CD4-positive, alpha-beta T cell treated with Interleukin-17A for 1 hour (primary cell): ENCODE measurements at regions not wholly inside any gene's neighbourhood (a gene's known extent, or its start where the extent isn't known, plus 50 kb on each side); places are given as distances from the start of the nearest gene placed in this dataset.

Source experiments
- DNase-seq: peaks from one replicate; pipeline ENCODE4 v3.0.0-alpha.2; 2020

- no peak for DNase-seq
These were observed 92.3 kb downstream of the GYPC start for GRCh38 chr2:126748188-126748760.

- DNase-seq: no peak
These were observed 93.1 kb downstream of the GYPC start for GRCh38 chr2:126748929-126749518.

- DNase-seq: peak; percentile 14
These were observed 93.6 kb downstream of the GYPC start for GRCh38 chr2:126749537-126749936.

DNA sequence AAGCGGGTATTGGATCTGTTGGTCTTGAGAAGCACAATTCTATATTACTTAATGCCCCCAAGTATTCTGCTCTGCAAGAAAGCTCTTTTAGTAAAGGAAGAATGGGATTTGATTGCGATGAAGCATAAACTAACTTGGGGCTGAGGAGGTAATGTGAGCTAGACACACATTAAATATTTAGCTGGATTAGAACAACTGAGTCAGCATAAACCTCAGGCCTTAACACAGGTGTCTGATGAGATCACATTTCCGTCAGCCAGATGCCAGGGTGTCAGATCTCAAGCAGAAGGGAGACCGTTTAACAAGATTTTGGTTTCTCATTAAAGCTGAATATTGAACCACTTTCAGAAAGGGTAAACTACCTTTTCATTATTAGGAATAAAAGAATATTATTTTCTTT, 94.5 kb downstream of the GYPC start:
- DNase-seq: no peak

GRCh38 chr2:126751477-126751876, 95.5 kb downstream of the GYPC start:
- DNase-seq: no peak

GRCh38 chr2:126752876-126753275, 96.9 kb downstream of the GYPC start:
- no peak for DNase-seq

- no peak for DNase-seq
These were observed 97.7 kb downstream of the GYPC start for GRCh38 chr2:126753501-126754212.

DNA sequence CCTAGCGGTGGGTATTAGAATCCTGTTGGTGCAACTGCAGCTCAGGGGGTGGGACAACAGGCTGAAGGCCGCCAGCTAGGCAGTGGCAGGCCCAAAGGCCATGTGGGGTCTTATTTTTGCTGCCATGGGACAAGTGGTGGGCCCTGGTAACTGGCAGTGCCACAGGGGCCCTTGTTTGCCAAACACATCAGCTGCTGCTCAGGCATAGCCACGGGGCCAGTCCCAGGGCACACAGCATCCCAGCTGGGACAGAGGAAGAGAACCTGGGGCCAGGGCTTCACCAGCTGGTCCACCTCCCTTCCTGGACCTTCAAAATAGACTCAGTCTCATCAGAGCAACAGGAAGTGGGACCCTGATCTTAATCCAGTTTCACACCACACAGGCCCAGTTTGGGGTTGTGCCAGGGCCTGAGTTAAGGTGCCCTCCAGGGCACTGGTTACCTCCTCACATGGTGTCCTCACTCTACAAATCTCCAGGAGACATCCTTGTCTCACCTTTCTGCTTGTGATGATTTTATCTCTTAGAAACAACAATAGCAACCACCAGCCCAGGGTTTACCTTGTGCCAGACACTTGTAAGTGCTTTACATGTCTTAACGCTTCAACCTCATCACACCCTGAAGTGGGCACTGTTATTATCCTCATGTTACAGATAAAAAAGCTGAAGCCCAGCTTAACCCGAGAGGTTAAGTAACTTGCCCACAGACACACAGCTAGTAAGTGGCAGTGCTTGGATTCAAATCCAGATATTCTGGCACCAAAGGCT, 98.5 kb downstream of the GYPC start:
- no peak for DNase-seq

GRCh38 chr2:126756125-126756524, 100.2 kb downstream of the GYPC start:
- DNase-seq: no peak

DNA sequence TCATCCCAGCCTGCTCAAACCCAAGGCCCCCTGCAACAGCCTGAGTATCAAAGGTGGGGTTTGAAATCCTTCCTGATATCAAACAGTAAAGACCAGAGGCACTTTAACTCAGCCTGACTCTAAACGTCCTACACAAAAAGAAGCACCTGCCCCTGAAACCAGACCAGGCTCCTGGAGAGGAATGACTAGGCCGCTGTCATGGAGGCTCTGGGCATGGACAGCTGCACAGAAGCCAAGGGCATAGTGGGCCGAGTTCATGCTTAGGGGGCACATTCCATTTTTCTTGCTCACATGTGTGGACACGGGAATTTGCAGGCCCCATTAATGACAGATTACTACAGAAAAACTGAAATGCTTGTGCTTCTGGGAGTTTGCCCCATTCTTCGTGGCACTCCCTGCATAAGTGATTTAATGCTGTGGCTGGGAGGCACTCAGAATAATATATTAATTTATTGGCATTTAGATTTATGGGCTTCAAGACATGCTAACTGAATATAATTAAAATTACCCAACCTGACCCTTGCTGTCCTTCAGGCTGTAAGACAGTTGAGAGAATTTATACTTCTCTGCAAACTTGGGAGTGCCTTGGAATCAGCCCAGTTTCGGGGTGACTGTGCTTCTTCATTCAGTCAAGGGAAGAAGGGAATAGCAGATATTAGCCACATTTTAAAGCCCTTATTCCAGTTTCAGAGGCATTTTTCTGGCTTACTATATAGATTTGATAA, 105.5 kb downstream of the GYPC start:
- no peak for DNase-seq

GRCh38 chr2:126761981-126762878, 106.3 kb downstream of the GYPC start:
- DNase-seq: peak; percentile 59

- DNase-seq: no peak
These were observed 108.8 kb downstream of the GYPC start for GRCh38 chr2:126764686-126765265.

DNA sequence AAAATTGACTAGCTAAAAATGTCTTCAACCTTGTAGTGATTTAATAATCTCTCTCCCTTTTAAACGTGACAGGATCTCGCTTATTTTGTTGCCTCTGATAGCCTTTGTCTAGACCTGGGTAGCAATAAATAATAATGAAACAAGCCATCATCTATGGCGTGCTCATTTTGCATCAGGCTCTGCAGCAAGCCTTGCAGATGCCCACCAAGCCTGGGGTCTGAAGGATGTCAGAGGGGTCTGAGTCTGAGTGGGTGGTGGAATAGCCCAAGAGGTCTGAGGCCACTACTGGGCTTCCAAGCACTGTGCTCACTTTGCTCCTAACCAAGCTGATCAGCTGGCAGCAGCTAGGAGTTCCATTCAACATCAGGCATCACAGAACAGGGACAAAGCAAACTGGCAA, 109.4 kb downstream of the GYPC start:
- no peak for DNase-seq

DNA sequence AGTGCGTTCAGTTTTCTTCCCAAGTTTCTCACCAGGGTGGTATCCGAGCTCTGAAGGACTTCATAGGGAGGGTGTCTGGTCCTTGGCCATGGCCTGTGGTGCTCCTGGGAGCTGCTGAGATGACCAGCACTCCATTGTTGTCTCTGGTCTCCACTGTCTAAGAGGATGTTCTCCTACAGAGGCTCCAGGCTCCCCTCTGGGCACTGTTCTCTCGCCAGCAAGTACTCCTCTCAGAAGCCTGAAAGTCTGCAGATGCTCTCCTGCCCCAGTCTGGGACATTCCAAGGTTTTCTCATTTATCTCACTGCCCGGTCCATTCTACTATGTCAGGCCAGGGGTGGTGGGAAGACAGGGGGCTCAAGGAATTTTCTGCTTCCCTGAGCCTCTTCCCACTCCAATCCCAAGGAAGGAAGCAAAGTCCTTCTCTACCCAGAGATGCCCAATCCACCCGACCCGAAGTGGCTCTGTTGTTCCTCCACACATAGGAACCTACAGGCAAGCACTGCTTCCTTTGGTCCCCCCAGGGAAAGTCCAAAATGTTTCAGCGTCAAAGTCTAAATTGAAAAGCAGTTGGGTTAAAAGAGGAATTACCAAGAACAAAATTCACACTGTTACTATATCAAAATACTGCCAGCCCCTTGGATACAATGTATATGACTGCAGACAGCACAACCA, 110.5 kb downstream of the GYPC start:
- no peak for DNase-seq

- DNase-seq: no peak
These were observed 111.0 kb downstream of the GYPC start for GRCh38 chr2:126766969-126767296.

DNA sequence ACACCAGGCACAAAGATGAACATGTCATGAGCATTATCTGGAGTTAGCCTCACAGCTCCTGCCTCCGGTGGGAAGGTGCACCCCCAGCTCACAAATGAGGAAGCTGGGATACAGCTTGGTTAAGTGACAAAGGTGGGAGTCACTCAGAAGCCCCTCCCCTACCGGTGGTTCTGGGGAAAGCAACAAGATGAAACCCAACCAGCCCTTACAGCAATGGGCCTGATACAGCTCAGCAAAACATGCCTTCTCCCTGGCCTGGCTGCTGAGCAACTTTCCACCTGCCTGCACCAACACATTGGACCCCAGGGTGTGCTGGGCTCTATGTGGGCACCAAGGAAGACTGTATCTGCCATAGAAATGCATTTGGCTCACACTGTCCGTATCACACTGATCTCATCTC, 113.2 kb downstream of the GYPC start:
- DNase-seq: no peak

- no peak for DNase-seq
These were observed 114.5 kb downstream of the GYPC start for GRCh38 chr2:126770466-126770865.

DNA sequence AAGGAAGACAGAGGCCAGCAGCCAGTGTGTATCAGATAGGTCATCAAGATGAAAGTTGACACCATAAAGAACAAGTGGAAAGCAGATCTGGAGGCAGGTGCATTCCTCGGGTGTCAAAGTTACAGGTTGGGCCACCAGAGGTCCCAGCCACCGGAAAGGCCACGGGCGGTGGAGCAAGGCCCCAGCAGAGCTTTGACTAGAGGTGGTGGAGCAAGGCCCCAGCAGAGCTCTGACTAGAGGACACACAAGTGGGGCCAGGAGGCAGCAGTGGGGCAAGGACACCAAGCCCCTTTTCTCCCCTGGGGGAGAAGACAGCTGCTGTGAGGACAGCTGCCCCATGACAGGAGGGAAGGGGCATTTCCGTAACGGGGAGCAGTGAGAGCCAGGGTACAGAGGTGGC, 115.1 kb downstream of the GYPC start:
- no peak for DNase-seq

GRCh38 chr2:126771501-126772195, 115.7 kb downstream of the GYPC start:
- DNase-seq: no peak

GRCh38 chr2:126774290-126774689, 118.3 kb downstream of the GYPC start:
- no peak for DNase-seq

DNA sequence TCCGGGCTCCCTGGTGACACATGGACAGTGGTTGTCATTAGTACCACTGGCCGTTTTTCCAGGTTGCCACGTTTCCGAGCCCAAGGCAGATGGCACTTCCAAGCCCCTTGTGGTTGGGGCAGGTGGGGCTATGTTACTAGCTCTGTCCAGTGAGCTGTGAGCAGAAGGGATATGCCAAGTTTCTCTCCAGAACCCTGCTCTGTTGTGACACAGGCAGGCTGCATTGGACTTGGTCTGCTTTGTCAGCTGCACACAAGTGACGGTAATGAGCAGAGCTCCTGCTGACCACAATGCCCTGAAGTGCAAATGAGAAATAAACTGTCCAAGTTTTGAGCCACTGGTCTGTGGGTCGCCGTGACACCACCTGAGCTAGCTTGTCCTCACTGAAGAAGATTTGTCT, 118.8 kb downstream of the GYPC start:
- no peak for DNase-seq
